Glutamatergic neuron (in vitro differentiated cells): ENCODE measurements at regions not wholly inside any gene's neighbourhood (a gene's known extent, or its start where the extent isn't known, plus 50 kb on each side); places are given as distances from the start of the nearest gene placed in this dataset.

Experiments used
- DNase-seq: peaks from one replicate; pipeline ENCODE4 v3.0.0; 2022
- H3K27ac Mint-ChIP-seq: one replicate; pipeline ENCODE4 v1.8.0; 2020; ENCODE audit warnings: mild to moderate bottlenecking, mixed read lengths, inconsistent platforms; ENCODE audit not compliant: unreplicated experiment
- H3K27me3 Mint-ChIP-seq: one replicate; pipeline ENCODE4 v1.8.0; 2020; ENCODE audit warnings: mild to moderate bottlenecking, moderate library complexity, mixed read lengths, inconsistent platforms; ENCODE audit not compliant: unreplicated experiment
- H3K36me3 Mint-ChIP-seq: one replicate; pipeline ENCODE4 v1.8.0; 2020; ENCODE audit warnings: mild to moderate bottlenecking, mixed read lengths, inconsistent platforms; ENCODE audit not compliant: unreplicated experiment
- H3K4me1 Mint-ChIP-seq: one replicate; pipeline ENCODE4 v1.8.0; 2020; ENCODE audit warnings: mild to moderate bottlenecking, low read depth, mixed read lengths, inconsistent platforms; ENCODE audit not compliant: unreplicated experiment
- H3K4me3 Mint-ChIP-seq: one replicate; pipeline ENCODE4 v1.8.0; 2020; ENCODE audit warnings: mild to moderate bottlenecking, mixed read lengths, inconsistent platforms; ENCODE audit not compliant: unreplicated experiment
- H3K9me3 Mint-ChIP-seq: one replicate; pipeline ENCODE4 v1.8.0; 2020; ENCODE audit warnings: mild to moderate bottlenecking, moderate library complexity, mixed read lengths, inconsistent platforms; ENCODE audit not compliant: unreplicated experiment
- TF ChIP-seq, protein P1 (sequence below): fragments of 200-600 bp; sonication (generic); IDR thresholded peaks from one replicate; pipeline ENCODE4 v1.5.0; 2021; ENCODE audit not compliant: partially characterized antibody, unreplicated experiment

DNA sequence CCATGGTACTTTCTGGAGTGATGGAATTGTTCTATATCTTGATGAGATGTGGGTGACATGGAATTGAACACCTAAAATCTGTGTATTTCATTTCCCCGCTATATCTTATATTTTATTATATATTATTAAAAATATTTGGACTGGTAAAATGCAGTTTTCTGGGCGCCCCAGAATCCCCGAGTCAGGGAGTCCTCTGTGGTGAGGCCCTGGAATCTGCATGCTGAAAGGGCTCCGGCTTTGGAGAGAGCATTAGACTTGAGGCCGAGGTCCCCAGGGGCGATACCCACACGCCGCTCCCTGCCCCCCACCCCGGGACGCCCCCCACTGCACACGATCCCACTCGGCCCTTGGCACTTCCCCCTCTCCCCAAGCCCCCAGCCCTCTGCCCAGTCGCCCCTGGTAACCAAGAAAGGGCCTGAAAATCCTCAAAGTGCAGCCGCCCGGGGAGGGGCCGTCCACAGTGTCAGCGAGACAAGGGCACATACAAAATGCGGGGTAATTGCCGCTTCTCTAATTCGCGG, 126.0 kb downstream of the ZFP36L2 start:
- H3K4me3 Mint-ChIP-seq, result no peak overlapping the region
- H3K9me3 Mint-ChIP-seq, result peaks cover 6% of the 10 kb centered on the region
- H3K27me3 Mint-ChIP-seq, result peaks cover 4% of the 10 kb centered on the region
- peaks cover 8% of the 10 kb centered on the region for H3K4me1 Mint-ChIP-seq
- TF ChIP-seq, protein P1, sequence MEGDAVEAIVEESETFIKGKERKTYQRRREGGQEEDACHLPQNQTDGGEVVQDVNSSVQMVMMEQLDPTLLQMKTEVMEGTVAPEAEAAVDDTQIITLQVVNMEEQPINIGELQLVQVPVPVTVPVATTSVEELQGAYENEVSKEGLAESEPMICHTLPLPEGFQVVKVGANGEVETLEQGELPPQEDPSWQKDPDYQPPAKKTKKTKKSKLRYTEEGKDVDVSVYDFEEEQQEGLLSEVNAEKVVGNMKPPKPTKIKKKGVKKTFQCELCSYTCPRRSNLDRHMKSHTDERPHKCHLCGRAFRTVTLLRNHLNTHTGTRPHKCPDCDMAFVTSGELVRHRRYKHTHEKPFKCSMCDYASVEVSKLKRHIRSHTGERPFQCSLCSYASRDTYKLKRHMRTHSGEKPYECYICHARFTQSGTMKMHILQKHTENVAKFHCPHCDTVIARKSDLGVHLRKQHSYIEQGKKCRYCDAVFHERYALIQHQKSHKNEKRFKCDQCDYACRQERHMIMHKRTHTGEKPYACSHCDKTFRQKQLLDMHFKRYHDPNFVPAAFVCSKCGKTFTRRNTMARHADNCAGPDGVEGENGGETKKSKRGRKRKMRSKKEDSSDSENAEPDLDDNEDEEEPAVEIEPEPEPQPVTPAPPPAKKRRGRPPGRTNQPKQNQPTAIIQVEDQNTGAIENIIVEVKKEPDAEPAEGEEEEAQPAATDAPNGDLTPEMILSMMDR, result no peak
- no peak overlapping the region for H3K27ac Mint-ChIP-seq
- H3K36me3 Mint-ChIP-seq, result peaks cover 24% of the 10 kb centered on the region
- no peak for DNase-seq

DNA sequence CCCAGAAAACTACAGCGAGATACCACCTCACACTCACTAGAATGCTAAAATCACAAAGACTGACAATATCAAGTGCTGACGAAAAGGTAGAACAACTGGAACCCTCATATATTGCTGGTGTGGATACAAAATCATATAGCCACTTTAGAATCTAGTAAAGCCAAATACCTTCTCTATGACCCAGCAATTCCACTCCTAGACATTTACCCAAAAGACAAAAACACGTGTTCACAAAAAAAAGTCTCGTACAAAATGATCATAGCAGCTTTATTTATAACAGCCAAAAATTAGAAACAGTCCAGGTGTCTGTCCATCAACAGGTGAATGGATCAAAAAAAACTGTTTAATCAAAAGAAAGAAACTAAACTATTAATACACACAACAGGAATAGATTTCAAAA, 126.6 kb downstream of the ZFP36L2 start:
- peak overlapping the region; percentile 71 for H3K4me3 Mint-ChIP-seq
- TF ChIP-seq, protein P1, result no peak
- peaks cover 6% of the 10 kb centered on the region for H3K9me3 Mint-ChIP-seq
- no peak for DNase-seq
- peaks cover 24% of the 10 kb centered on the region for H3K36me3 Mint-ChIP-seq
- H3K27me3 Mint-ChIP-seq, result peaks cover 4% of the 10 kb centered on the region
- no peak overlapping the region for H3K27ac Mint-ChIP-seq
- peaks cover 8% of the 10 kb centered on the region for H3K4me1 Mint-ChIP-seq

DNA sequence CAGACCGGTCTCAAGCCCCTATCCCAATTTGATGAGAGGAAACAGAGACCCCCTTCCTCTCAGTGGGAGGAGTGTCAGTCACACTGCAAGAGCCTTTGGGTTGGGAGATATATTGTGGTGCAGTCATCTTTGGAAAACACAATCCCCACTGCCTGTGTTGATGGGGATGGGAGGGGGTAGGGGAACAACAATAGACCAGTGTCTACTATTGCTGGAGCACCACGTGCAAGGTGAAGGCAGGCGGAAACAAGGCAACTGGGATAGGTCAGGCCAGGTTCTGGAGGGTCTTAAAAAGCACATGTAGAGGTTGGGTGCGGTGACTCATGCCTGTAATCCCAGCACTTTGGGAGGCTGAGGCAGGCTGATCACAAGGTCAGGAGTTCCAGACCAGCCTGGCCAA, 127.9 kb downstream of the ZFP36L2 start:
- peaks cover 6% of the 10 kb centered on the region for H3K9me3 Mint-ChIP-seq
- H3K36me3 Mint-ChIP-seq, result peaks cover 24% of the 10 kb centered on the region
- no peak for DNase-seq
- TF ChIP-seq, protein P1, result no peak
- peaks cover 4% of the 10 kb centered on the region for H3K27me3 Mint-ChIP-seq
- no peak overlapping the region for H3K4me3 Mint-ChIP-seq
- no peak overlapping the region for H3K27ac Mint-ChIP-seq
- H3K4me1 Mint-ChIP-seq, result peaks cover 8% of the 10 kb centered on the region

DNA sequence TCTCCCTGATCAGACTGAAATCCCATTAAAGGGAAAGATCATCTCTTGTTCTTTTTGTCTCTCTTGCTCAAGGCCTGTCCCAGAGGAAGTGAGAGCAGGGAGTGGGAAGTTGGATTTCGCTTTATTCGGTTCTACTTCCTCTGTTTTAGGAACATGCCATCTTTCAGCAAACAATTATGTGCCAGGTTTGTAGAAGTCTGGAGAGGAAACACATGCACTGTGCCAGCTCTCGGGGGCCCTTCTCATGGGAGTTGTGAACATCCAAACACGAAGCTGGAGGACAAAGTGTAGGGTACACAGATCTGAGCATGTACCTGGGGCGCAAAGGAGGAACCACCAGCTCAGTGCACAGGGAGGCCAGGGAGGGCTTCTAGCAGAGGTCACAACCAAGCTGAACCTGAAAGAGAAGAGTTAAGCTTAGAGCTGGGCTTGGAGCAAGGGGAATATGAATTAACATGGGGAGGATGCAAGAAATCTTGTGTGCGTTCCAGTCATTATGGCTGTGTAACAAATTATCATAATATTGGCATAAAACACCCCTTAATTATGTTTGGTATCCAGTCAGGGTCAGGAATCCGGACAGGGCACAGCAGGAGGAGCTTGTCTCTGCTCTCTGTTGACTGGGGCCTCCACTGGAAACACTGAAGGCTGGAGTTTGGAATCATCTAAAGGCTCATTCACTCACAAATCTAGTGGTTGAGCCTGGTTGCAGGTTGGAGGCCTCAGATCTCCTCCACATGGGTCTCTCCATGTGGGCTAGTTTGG, 128.6 kb downstream of the ZFP36L2 start:
- DNase-seq, result no peak
- TF ChIP-seq, protein P1, result no peak
- Mint-ChIP-seq H3K27me3 (peaks cover 4% of the 10 kb centered on the region), H3K9me3 (peaks cover 6% of the 10 kb centered on the region), H3K4me3 (no peak overlapping the region), H3K27ac (no peak overlapping the region), H3K4me1 (peaks cover 8% of the 10 kb centered on the region), H3K36me3 (peaks cover 24% of the 10 kb centered on the region)

DNA sequence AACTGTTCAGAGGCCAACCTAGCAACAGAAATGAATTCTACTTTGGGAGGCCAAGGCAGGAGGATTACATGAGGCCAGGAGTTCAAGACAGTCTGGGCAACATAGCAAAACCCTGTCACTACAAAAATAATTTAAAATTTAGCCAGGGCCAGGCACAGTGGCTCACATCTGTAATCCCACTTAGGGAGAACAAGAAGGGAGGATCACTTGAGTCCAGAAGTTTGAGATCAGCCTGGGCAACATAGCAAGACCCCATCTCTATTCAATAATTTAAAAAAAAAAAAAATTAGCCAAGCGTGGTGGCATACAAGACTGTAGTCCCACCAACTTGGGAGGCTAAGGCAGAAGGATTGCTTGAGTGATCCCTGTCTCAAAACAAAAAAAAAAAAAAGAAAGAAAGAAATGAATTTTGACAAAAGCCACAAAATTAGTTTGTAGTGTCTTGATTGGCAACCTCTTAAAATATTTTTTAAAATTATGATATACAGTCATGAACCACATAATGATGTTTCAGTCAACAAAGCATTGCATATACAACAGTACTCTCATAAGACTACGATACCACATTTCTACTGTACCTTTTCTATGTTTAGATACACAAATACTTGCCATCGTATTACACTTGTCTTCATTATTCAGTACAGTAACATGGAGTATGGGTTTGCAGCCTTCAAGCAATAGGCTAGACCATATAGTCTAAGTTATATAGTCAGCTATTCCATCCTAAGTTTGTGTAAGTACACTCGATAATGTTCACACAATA, 130.7 kb downstream of the ZFP36L2 start:
- H3K27me3 Mint-ChIP-seq, result peaks cover 4% of the 10 kb centered on the region
- no peak overlapping the region for H3K4me3 Mint-ChIP-seq
- no peak for DNase-seq
- H3K27ac Mint-ChIP-seq, result no peak overlapping the region
- H3K9me3 Mint-ChIP-seq, result peaks cover 6% of the 10 kb centered on the region
- peaks cover 27% of the 10 kb centered on the region for H3K36me3 Mint-ChIP-seq
- H3K4me1 Mint-ChIP-seq, result peaks cover 1% of the 10 kb centered on the region
- TF ChIP-seq, protein P1, result no peak
